Uterus (tissue), 3 donors: ENCODE measurements at regions not wholly inside any gene's neighbourhood (a gene's known extent, or its start where the extent isn't known, plus 50 kb on each side); places are given as distances from the start of the nearest gene placed in this dataset.

Source experiments
- DNase-seq, 2 donors: peaks; one replicate each; pipeline ENCODE4 v3.0.0-alpha.2; 2019 to 2020
- H3K27ac ChIP-seq, 2 donors: fragments of 200-600 bp; sonication (generic); 1 replicate in 1 of 2; 2 replicates in 1 of 2; pipeline ENCODE4 v1.5.1; 2016 to 2018
- H3K27me3 ChIP-seq, 2 donors: fragments of 200-600 bp; sonication (generic); one replicate each; pipeline ENCODE4 v1.5.1; 2018 to 2019; ENCODE audit warnings: control low read depth in 1 of 2
- H3K36me3 ChIP-seq, 2 donors: fragments of 200-600 bp; sonication (generic); one replicate each; pipeline ENCODE4 v1.5.1; 2019; ENCODE audit warnings: control low read depth in 1 of 2
- H3K4me1 ChIP-seq, 2 donors: fragments of 200-600 bp; sonication (generic); one replicate each; pipeline ENCODE4 v1.5.1; 2018 to 2019; ENCODE audit warnings: control low read depth in 1 of 2
- H3K4me3 ChIP-seq, 2 donors: fragments of 200-600 bp; sonication (generic); 1 replicate in 1 of 2; 2 replicates in 1 of 2; pipeline ENCODE4 v1.5.1; 2018 to 2019; ENCODE audit warnings: mild to moderate bottlenecking in 1 of 2
- H3K9me3 ChIP-seq, 2 donors: fragments of 200-600 bp; sonication (generic); one replicate each; pipeline ENCODE4 v1.5.1; 2019; ENCODE audit warnings: control low read depth in 1 of 2
- POLR2A ChIP-seq, 2 donors: fragments of 450-650 bp; IDR thresholded peaks; one replicate each; pipeline ENCODE4 v1.6.1; 2016; ENCODE audit warnings: antibody characterized with exemption in 2 of 2, mild to moderate bottlenecking in 1 of 2, moderate library complexity in 1 of 2
- intact Hi-C: fragments of 100-400 bp; cut with DNase I; formaldehyde crosslinking; loops from one replicate; pipeline ENCODE4 v1.15.1; 2023; ENCODE audit warnings: low total_unique reads
- TF ChIP-seq, protein P1 (sequence below), 4 experiments: fragments of 200-600 bp in 2 of 4; fragments of 450-650 bp in 2 of 4; sonication (generic) in 2 of 4; IDR thresholded peaks; one replicate each; pipeline ENCODE4 v1.5.1; 2016 to 2019; ENCODE audit warnings: antibody characterized with exemption in 4 of 4, mild to moderate bottlenecking in 2 of 4, moderate library complexity in 1 of 4
- donor health status: DM: yes; HTN: yes; CAD: no.

DNA sequence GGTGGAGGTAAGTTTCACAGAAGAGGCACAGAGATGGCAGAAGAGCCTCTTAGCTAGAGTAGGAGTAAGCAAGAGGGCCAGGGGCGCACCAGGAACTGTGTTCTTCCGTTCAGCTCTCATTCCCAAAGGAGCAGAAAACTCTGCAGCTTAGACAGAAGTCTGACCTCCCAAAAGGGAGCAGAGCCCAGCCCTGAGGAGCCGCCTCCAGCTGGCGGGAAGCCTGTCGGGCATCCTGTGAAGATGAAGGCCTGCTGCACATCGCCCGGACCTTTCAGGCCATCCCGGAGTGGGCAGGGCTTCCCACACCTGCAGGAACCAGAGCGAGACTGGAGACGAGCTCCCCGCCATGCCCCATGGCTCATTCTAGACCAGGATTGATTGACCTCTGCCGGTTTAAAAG is 1102.8 kb downstream of the BRD1 start:
- TF ChIP-seq POLR2A (IDR thresholded peaks at IDR 0.05): no peak
- TF ChIP-seq, protein P1, sequence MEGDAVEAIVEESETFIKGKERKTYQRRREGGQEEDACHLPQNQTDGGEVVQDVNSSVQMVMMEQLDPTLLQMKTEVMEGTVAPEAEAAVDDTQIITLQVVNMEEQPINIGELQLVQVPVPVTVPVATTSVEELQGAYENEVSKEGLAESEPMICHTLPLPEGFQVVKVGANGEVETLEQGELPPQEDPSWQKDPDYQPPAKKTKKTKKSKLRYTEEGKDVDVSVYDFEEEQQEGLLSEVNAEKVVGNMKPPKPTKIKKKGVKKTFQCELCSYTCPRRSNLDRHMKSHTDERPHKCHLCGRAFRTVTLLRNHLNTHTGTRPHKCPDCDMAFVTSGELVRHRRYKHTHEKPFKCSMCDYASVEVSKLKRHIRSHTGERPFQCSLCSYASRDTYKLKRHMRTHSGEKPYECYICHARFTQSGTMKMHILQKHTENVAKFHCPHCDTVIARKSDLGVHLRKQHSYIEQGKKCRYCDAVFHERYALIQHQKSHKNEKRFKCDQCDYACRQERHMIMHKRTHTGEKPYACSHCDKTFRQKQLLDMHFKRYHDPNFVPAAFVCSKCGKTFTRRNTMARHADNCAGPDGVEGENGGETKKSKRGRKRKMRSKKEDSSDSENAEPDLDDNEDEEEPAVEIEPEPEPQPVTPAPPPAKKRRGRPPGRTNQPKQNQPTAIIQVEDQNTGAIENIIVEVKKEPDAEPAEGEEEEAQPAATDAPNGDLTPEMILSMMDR (IDR thresholded peaks at IDR 0.05): no peak
- no peaks in the 10 kb centered on the region for H3K4me1 ChIP-seq
- no peak overlapping the region for H3K4me3 ChIP-seq
- intact Hi-C loops: no loop called here
- no peaks in the 10 kb centered on the region for H3K36me3 ChIP-seq
- peaks cover 0 to 3% of the 10 kb centered on the region in 2 donors for H3K9me3 ChIP-seq
- H3K27me3 ChIP-seq: peaks cover 0 to 5% of the 10 kb centered on the region in 2 donors
- DNase-seq: no peak
- no peak overlapping the region for H3K27ac ChIP-seq

DNA sequence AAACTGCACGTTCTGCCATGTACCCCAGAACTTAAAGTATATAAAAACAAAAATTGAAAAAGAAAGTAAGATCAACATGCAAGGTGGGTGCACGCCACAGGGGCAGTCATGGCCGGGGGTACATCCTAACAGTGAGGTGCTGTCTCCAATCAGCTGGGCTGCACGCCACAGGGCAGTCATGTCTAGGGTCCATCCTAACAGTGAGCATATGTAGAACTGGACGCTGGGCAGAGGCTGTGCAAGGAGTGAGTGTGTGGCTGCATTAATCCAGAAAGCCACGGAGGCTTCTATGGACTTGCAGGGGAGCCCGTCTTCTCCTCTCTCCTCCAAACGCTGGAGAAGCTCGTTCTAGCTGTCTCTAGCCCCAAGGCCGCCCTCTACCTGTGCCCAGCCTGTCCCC is 1105.0 kb downstream of the BRD1 start:
- Histone ChIP-seq H3K9me3 (peaks cover 0 to 3% of the 10 kb centered on the region in 2 donors), H3K4me1 (no peaks in the 10 kb centered on the region), H3K27ac (no peak overlapping the region), H3K36me3 (no peaks in the 10 kb centered on the region), H3K4me3 (no peak overlapping the region), H3K27me3 (no peaks in the 10 kb centered on the region)
- DNase-seq: no peak
- intact Hi-C loops: no loop called here
- TF ChIP-seq, protein P1 (IDR thresholded peaks at IDR 0.05): no peak
- TF ChIP-seq POLR2A (IDR thresholded peaks at IDR 0.05): no peak

DNA sequence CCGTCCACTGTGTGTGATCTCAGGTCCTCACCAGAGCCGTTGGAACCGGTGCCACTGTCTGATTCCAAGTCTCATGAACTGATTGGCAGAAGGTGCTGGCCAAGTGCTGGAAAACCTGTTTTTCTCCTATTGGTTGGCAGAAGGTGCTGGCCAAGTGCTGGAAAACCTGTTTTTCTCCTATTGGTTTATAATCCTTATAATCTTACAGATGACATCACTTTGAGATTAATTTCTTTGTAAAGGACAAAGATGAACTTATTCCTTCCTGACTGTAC is 1106.3 kb downstream of the BRD1 start:
- intact Hi-C loops: no loop called here
- Histone ChIP-seq H3K27ac (no peak overlapping the region), H3K4me1 (no peaks in the 10 kb centered on the region), H3K9me3 (peaks cover 0 to 3% of the 10 kb centered on the region in 2 donors), H3K4me3 (no peak overlapping the region), H3K36me3 (no peaks in the 10 kb centered on the region), H3K27me3 (no peaks in the 10 kb centered on the region)
- no peak for TF ChIP-seq POLR2A (IDR thresholded peaks at IDR 0.05)
- TF ChIP-seq, protein P1 (IDR thresholded peaks at IDR 0.05): no peak
- DNase-seq: no peak

DNA sequence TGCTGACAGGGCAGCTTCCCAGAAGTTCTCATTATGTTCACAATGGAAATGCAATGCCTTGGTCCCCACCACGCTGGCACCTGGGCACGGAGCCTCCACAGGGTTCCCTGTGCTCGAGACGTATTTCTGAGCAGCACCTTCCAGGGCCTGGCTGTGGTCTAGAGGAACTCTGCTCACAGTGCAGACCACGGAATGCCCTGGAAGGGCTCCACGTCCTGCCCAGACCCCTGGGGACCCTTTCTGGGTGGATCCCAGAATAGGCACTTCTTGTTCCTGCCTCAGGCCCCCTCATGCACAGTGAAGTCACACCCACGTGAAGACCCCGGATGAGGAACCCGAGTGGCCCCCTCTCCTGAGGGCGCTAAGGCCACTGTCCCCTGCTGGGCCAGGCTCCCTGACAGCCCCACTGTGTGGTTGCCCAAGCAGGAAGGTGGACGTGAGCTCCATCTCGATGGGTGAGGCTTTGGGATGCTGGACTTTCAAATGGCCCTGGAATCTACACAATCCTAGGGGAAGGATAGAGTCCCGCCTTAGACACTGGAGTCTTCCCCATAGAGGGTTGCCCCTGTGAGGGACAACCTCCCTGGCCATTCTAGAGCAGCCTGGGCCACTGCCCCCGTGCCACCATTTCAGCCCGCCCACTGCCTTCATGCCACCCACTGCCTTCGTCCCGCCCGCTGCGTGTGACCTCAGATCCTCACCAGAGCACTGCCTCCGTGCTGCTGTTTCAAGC is 1106.8 kb downstream of the BRD1 start:
- intact Hi-C loops: no loop called here
- TF ChIP-seq, protein P1 (IDR thresholded peaks at IDR 0.05): no peak
- no peak for TF ChIP-seq POLR2A (IDR thresholded peaks at IDR 0.05)
- Histone ChIP-seq H3K27ac (no peak overlapping the region), H3K27me3 (no peaks in the 10 kb centered on the region), H3K9me3 (no peaks in the 10 kb centered on the region), H3K36me3 (no peaks in the 10 kb centered on the region), H3K4me3 (no peak overlapping the region), H3K4me1 (no peaks in the 10 kb centered on the region)
- DNase-seq: no peak

DNA sequence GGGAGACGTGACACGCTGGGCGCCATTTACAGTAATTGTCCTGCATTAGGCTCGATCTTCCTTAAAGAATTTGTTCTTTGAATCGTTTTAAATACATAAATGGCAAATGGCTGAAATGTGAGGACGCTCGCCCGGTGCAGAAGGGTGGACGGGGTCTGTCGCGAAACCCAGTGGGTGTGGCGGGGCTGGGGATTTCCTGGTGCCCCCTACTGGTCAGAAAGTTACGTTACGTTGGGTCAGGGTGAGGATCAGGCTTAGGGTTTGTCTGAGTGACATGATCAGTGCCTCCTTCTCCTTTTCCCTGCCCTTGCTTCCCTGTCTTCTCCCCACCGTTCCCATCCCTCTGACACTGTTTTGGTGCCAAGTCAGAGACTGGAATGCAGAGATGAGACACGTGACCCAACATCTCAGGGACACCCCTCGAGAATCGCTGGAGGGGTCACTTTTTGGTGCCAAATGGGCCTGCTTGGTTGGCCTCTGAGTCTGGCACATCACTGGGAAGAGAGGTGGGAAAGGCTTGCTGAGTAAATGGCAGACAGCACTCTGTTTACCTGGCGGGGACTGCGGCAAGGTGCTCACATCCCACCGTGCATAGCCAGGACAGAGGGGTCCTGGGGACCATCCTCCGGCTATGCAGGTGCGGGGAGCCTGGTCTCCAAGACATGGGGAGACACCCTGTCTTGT is 1107.6 kb downstream of the BRD1 start:
- TF ChIP-seq POLR2A (IDR thresholded peaks at IDR 0.05): no peak
- TF ChIP-seq, protein P1 (IDR thresholded peaks at IDR 0.05): no peak
- Histone ChIP-seq H3K9me3 (no peaks in the 10 kb centered on the region), H3K27me3 (no peaks in the 10 kb centered on the region), H3K36me3 (no peaks in the 10 kb centered on the region), H3K4me1 (no peaks in the 10 kb centered on the region), H3K4me3 (no peak overlapping the region), H3K27ac (no peak overlapping the region)
- intact Hi-C loops: no loop called here
- no peak for DNase-seq
